Body of pancreas (tissue), 4 donors: ENCODE measurements at regions not wholly inside any gene's neighbourhood (a gene's known extent, or its start where the extent isn't known, plus 50 kb on each side); places are given as distances from the start of the nearest gene placed in this dataset.

Experiments used
- POLR2A ChIP-seq, 3 donors: fragments of 450-650 bp; IDR thresholded peaks; one replicate each; pipeline ENCODE4 v1.6.1; 2016; ENCODE audit warnings: antibody characterized with exemption in 3 of 3, mild to moderate bottlenecking in 2 of 3
- TF ChIP-seq, protein P1 (sequence below), 7 experiments: fragments of 450-650 bp in 4 of 7; fragments of 200-600 bp in 3 of 7; sonication (generic) in 3 of 7; IDR thresholded peaks; one replicate each; pipeline ENCODE4 v1.5.1; 2016 to 2019; ENCODE audit warnings: antibody characterized with exemption in 7 of 7

DNA sequence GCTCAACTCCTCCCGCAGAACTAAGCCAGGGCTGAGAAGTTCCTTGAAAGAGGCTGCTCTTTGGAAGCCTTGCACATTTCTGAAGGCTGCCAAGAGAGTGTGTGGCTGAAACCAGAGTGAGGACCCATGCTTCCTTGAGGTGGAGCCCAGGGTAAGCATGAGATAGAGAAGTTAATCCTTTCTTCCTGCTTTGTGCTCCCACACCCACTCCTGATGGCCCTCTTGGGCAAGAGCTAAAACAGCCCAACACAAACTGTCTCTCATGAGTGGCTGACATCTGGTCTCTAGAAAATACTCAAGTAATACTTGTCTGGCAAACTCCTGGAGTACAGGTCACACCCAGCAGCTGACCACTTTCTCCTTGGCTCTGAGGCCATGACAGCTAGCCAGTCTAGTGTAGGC lies 523.7 kb downstream of the INSC start:
- TF ChIP-seq POLR2A (IDR thresholded peaks at IDR 0.05), result no peak
- TF ChIP-seq, protein P1, sequence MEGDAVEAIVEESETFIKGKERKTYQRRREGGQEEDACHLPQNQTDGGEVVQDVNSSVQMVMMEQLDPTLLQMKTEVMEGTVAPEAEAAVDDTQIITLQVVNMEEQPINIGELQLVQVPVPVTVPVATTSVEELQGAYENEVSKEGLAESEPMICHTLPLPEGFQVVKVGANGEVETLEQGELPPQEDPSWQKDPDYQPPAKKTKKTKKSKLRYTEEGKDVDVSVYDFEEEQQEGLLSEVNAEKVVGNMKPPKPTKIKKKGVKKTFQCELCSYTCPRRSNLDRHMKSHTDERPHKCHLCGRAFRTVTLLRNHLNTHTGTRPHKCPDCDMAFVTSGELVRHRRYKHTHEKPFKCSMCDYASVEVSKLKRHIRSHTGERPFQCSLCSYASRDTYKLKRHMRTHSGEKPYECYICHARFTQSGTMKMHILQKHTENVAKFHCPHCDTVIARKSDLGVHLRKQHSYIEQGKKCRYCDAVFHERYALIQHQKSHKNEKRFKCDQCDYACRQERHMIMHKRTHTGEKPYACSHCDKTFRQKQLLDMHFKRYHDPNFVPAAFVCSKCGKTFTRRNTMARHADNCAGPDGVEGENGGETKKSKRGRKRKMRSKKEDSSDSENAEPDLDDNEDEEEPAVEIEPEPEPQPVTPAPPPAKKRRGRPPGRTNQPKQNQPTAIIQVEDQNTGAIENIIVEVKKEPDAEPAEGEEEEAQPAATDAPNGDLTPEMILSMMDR (IDR thresholded peaks at IDR 0.05), result no peak
